ENCODE measurements at regions not wholly inside any gene's neighbourhood (a gene's known extent, or its start where the extent isn't known, plus 50 kb on each side); places are given as distances from the start of the nearest gene placed in this dataset.

- no peak for DNase-seq (ENCODE audit: low spot score in 2 of 2)
- no peak for FAIRE-seq
These were observed 584.1 kb downstream of the AJAP1 start for GRCh38 chr1:5238351-5239130.

- no peak for DNase-seq (ENCODE audit: low spot score in 2 of 2)
- FAIRE-seq: no peak
These were observed 581.0 kb downstream of the AJAP1 start for GRCh38 chr1:5235355-5235899.

- no peak for DNase-seq (ENCODE audit: low spot score in 2 of 2)
- no peak for FAIRE-seq
These were observed 578.1 kb downstream of the AJAP1 start for GRCh38 chr1:5232537-5232936.

- no peak for FAIRE-seq
- no peak for DNase-seq (ENCODE audit: low spot score in 2 of 2)
These were observed 577.3 kb downstream of the AJAP1 start for GRCh38 chr1:5231541-5232315.

- no peak for FAIRE-seq
- no peak for DNase-seq (ENCODE audit: low spot score in 2 of 2)
These were observed 572.7 kb downstream of the AJAP1 start for GRCh38 chr1:5227114-5227513.

GRCh38 chr1:5225707-5226704 lies 571.6 kb downstream of the AJAP1 start:
- FAIRE-seq: no peak

GRCh38 chr1:5223206-5223605 lies 568.8 kb downstream of the AJAP1 start:
- no peak for FAIRE-seq

More at GRCh38 chr1:5225707-5226704, 571.6 kb downstream of the AJAP1 start:
- DNase-seq (ENCODE audit: low spot score in 2 of 2): no peak

GRCh38 chr1:5222626-5223025 lies 568.2 kb downstream of the AJAP1 start:
- DNase-seq (ENCODE audit: low spot score in 2 of 2) (no peak), FAIRE-seq (no peak)

More at GRCh38 chr1:5223206-5223605, 568.8 kb downstream of the AJAP1 start:
- no peak for DNase-seq (ENCODE audit: low spot score in 2 of 2)

GRCh38 chr1:5221451-5221850 lies 567.0 kb downstream of the AJAP1 start:
- FAIRE-seq (no peak), DNase-seq (ENCODE audit: low spot score in 2 of 2) (no peak)

- DNase-seq (ENCODE audit: low spot score in 2 of 2) (no peak), FAIRE-seq (no peak)
These were observed 566.4 kb downstream of the AJAP1 start for GRCh38 chr1:5220821-5221220.

GRCh38 chr1:5220421-5220820 lies 566.0 kb downstream of the AJAP1 start:
- no peak for DNase-seq (ENCODE audit: low spot score in 2 of 2)
- no peak for FAIRE-seq

- FAIRE-seq (no peak), DNase-seq (ENCODE audit: low spot score in 2 of 2) (peak in 1 of 2 donors; percentile 9)
These were observed 545.6 kb downstream of the AJAP1 start for GRCh38 chr1:5200006-5200405.

- FAIRE-seq (no peak), DNase-seq (ENCODE audit: low spot score in 2 of 2) (no peak)
These were observed 543.9 kb downstream of the AJAP1 start for GRCh38 chr1:5198328-5198727.

GRCh38 chr1:5191470-5191869 lies 537.1 kb downstream of the AJAP1 start:
- DNase-seq (ENCODE audit: low spot score in 2 of 2) (no peak), FAIRE-seq (no peak)

GRCh38 chr1:5189384-5189783 lies 535.0 kb downstream of the AJAP1 start:
- FAIRE-seq (no peak), DNase-seq (ENCODE audit: low spot score in 2 of 2) (no peak)

GRCh38 chr1:5165762-5166161 lies 511.4 kb downstream of the AJAP1 start:
- no peak for FAIRE-seq

GRCh38 chr1:5164158-5164557 lies 509.7 kb downstream of the AJAP1 start:
- FAIRE-seq (no peak), DNase-seq (ENCODE audit: low spot score in 2 of 2) (no peak)

More at GRCh38 chr1:5165762-5166161, 511.4 kb downstream of the AJAP1 start:
- no peak for DNase-seq (ENCODE audit: low spot score in 2 of 2)

GRCh38 chr1:5161372-5161771 lies 507.0 kb downstream of the AJAP1 start:
- FAIRE-seq: no peak
- no peak for DNase-seq (ENCODE audit: low spot score in 2 of 2)

- DNase-seq (ENCODE audit: low spot score in 2 of 2): no peak
- no peak for FAIRE-seq
These were observed 502.8 kb downstream of the AJAP1 start for GRCh38 chr1:5157175-5157574.

- FAIRE-seq: no peak
- DNase-seq (ENCODE audit: low spot score in 2 of 2): no peak
These were observed 502.2 kb downstream of the AJAP1 start for GRCh38 chr1:5156416-5157120.
